ENCODE measurements at regions not wholly inside any gene's neighbourhood (a gene's known extent, or its start where the extent isn't known, plus 50 kb on each side); places are given as distances from the start of the nearest gene placed in this dataset.

DNA sequence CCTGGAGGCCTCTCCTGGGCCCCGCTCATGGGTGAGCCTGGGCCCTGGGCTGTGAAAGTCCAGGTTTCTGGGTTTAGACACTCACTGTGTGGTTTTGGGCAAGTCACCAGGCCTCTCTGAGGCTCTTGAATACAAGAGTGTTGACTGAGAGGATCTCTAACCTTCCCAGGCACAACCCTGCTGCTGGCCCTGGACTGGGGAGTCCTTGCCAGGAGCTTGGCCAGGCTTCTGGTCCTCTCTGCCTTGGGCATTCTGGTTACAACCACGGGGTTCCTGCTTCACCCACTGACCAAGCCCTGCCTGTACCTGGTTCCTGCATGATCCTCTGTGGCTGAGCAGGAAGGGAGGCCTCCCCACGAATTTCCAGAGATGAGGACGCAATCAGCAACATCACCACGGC, 63.6 kb upstream of the COL13A1 start:
- Histone ChIP-seq H2AFZ (ENCODE audit: low read depth, low read length) (no peak overlapping the region), H3K4me3 (ENCODE audit: low read length) (no peak overlapping the region), H3K9ac (ENCODE audit: low read length) (no peak overlapping the region), H3K4me2 (ENCODE audit: low read length) (no peak overlapping the region), H3K79me2 (ENCODE audit: low read length) (no peaks in the 10 kb centered on the region), H3K9me3 (ENCODE audit: insufficient read depth, low read length) (no peaks in the 10 kb centered on the region), H3K36me3 (replicated peaks; ENCODE audit: low read depth, low read length) (no peaks in the 10 kb centered on the region), H3K27me3 (ENCODE audit: low read depth, low read length) (peaks cover 14% of the 10 kb centered on the region), H3K4me1 (ENCODE audit: low read length) (peaks cover 8% of the 10 kb centered on the region), H4K20me1 (ENCODE audit: insufficient read depth, low read length) (no peaks in the 10 kb centered on the region), H3K27ac (ENCODE audit: low read length) (no peak overlapping the region)
- TF ChIP-seq EZH2phosphoT487 (IDR thresholded peaks at IDR 0.05; ENCODE audit: low read depth): no peak
- TF ChIP-seq, protein P1, sequence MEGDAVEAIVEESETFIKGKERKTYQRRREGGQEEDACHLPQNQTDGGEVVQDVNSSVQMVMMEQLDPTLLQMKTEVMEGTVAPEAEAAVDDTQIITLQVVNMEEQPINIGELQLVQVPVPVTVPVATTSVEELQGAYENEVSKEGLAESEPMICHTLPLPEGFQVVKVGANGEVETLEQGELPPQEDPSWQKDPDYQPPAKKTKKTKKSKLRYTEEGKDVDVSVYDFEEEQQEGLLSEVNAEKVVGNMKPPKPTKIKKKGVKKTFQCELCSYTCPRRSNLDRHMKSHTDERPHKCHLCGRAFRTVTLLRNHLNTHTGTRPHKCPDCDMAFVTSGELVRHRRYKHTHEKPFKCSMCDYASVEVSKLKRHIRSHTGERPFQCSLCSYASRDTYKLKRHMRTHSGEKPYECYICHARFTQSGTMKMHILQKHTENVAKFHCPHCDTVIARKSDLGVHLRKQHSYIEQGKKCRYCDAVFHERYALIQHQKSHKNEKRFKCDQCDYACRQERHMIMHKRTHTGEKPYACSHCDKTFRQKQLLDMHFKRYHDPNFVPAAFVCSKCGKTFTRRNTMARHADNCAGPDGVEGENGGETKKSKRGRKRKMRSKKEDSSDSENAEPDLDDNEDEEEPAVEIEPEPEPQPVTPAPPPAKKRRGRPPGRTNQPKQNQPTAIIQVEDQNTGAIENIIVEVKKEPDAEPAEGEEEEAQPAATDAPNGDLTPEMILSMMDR (IDR thresholded peaks at IDR 0.05; ENCODE audit: low read depth, low read length): no peak

DNA sequence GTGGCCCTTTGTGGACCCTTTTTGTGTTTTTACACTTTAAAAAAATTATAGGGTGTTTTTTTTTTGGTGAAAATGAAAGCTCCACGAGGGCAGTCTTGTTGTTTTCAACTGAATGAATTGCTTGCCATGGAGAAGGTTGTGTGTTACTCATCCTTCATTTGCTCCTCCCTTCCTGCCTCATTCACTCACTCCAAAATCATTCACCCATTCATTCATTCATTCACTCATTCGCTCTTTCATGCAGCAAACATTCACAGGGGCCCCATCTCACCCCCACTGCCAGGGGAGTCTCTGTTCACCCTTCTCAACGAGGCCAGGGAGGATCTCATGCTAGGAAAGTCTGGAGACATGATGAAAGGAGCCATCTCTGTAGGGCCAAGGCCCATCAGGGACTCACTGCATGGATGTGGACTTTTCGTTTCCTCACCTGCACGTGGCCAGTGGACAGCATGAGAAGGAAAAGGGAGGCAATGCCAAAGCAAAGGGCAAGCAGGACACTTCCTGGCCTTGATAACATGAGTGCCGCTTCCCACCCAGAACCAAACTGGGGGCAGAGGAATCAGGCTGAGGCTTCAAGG, 62.8 kb upstream of the COL13A1 start:
- TF ChIP-seq, protein P1 (IDR thresholded peaks at IDR 0.05; ENCODE audit: low read depth, low read length): no peak
- no peak for TF ChIP-seq EZH2phosphoT487 (IDR thresholded peaks at IDR 0.05; ENCODE audit: low read depth)
- Histone ChIP-seq H3K4me1 (ENCODE audit: low read length) (peaks cover 8% of the 10 kb centered on the region), H2AFZ (ENCODE audit: low read depth, low read length) (no peak overlapping the region), H3K9me3 (ENCODE audit: insufficient read depth, low read length) (no peaks in the 10 kb centered on the region), H3K27ac (ENCODE audit: low read length) (no peak overlapping the region), H3K4me3 (ENCODE audit: low read length) (no peak overlapping the region), H4K20me1 (ENCODE audit: insufficient read depth, low read length) (no peaks in the 10 kb centered on the region; the same call in 1 of the 2 replicates), H3K36me3 (replicated peaks; ENCODE audit: low read depth, low read length) (no peaks in the 10 kb centered on the region), H3K4me2 (ENCODE audit: low read length) (no peak overlapping the region), H3K27me3 (ENCODE audit: low read depth, low read length) (peaks cover 16% of the 10 kb centered on the region), H3K79me2 (ENCODE audit: low read length) (no peaks in the 10 kb centered on the region), H3K9ac (ENCODE audit: low read length) (no peak overlapping the region)

DNA sequence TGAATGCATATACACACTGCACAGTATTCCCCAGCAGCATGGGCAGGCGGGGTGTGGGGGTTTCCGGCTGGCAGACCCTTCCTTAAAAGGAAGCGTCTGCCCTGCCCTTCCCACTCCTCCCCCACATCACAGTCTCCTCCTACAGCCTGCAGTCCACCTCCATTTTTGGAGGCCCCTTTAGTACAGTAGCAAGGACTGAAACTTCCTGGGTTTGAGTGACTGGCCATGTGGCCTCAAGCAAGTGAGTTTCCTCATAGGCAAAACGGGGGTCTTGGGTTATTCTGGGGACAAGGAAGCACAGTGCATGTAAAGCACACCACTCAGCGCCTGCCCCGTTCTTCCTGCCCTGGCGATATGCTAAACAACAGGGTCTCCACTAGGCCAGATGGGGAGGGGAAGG, 62.1 kb upstream of the COL13A1 start:
- Histone ChIP-seq H3K27me3 (ENCODE audit: low read depth, low read length) (peaks cover 19% of the 10 kb centered on the region), H2AFZ (ENCODE audit: low read depth, low read length) (no peak overlapping the region), H3K9me3 (ENCODE audit: insufficient read depth, low read length) (no peaks in the 10 kb centered on the region), H3K27ac (ENCODE audit: low read length) (no peak overlapping the region), H3K79me2 (ENCODE audit: low read length) (no peaks in the 10 kb centered on the region), H3K4me1 (ENCODE audit: low read length) (peaks cover 6% of the 10 kb centered on the region), H3K4me2 (ENCODE audit: low read length) (no peak overlapping the region), H3K9ac (ENCODE audit: low read length) (no peak overlapping the region), H4K20me1 (ENCODE audit: insufficient read depth, low read length) (no peaks in the 10 kb centered on the region; the same call in 1 of the 2 replicates), H3K36me3 (replicated peaks; ENCODE audit: low read depth, low read length) (no peaks in the 10 kb centered on the region), H3K4me3 (ENCODE audit: low read length) (no peak overlapping the region)
- TF ChIP-seq, protein P1 (IDR thresholded peaks at IDR 0.05; ENCODE audit: low read depth, low read length): no peak
- TF ChIP-seq EZH2phosphoT487 (IDR thresholded peaks at IDR 0.05; ENCODE audit: low read depth): no peak

DNA sequence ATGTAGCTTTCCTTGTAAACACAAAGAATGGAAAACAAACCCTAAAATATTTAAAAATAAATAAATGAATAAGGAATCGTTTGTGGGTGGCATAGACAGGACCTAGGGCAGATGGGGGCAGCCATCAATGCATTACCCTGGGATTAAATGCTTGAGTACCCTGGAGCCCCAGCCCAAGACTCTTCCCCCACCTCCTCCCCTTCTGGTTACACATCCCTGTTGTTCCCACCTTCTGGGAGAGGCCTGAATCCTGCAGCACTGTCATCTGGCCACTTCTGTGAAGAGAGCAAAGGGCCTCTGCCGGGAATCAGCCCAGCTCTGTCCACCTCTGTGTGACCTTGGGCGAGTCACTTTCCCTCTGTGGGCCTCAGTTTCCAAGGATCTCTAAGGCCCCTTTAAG, 61.6 kb upstream of the COL13A1 start:
- Histone ChIP-seq H3K27me3 (ENCODE audit: low read depth, low read length) (peaks cover 24% of the 10 kb centered on the region), H3K9me3 (ENCODE audit: insufficient read depth, low read length) (no peaks in the 10 kb centered on the region), H3K4me1 (ENCODE audit: low read length) (peaks cover 6% of the 10 kb centered on the region), H3K36me3 (replicated peaks; ENCODE audit: low read depth, low read length) (no peaks in the 10 kb centered on the region), H3K9ac (ENCODE audit: low read length) (no peak overlapping the region), H4K20me1 (ENCODE audit: insufficient read depth, low read length) (no peaks in the 10 kb centered on the region; the same call in 1 of the 2 replicates), H3K4me3 (ENCODE audit: low read length) (no peak overlapping the region), H3K27ac (ENCODE audit: low read length) (no peak overlapping the region), H3K79me2 (ENCODE audit: low read length) (no peaks in the 10 kb centered on the region), H3K4me2 (ENCODE audit: low read length) (no peak overlapping the region), H2AFZ (ENCODE audit: low read depth, low read length) (no peak overlapping the region)
- no peak for TF ChIP-seq EZH2phosphoT487 (IDR thresholded peaks at IDR 0.05; ENCODE audit: low read depth)
- TF ChIP-seq, protein P1 (IDR thresholded peaks at IDR 0.05; ENCODE audit: low read depth, low read length): no peak
